ENCODE measurements at regions not wholly inside any gene's neighbourhood (a gene's known extent, or its start where the extent isn't known, plus 50 kb on each side); places are given as distances from the start of the nearest gene placed in this dataset.

- Histone ChIP-seq H3K4me1 (ENCODE audit: insufficient read depth, low read length) (peaks cover 17% of the 10 kb centered on the region), H3K4me3 (ENCODE audit: low read length) (no peak overlapping the region), H3K36me3 (ENCODE audit: low read depth, low read length) (no peaks in the 10 kb centered on the region), H3K9me2 (replicated peaks; ENCODE audit: low read length) (no peaks in the 10 kb centered on the region), H3K4me2 (ENCODE audit: low read length) (no peak overlapping the region), H4K20me1 (ENCODE audit: low read length) (no peaks in the 10 kb centered on the region), H3F3A (ENCODE audit: low read length, unreplicated experiment) (no peaks in the 10 kb centered on the region), H3K9ac (ENCODE audit: low read length) (no peak overlapping the region), H3K27ac (ENCODE audit: low read length) (no peak overlapping the region), H3K79me2 (ENCODE audit: low read length) (no peaks in the 10 kb centered on the region), H3K9me3 (ENCODE audit: low read length) (no peaks in the 10 kb centered on the region), H2AFZ (ENCODE audit: low read length) (no peak overlapping the region), H3K27me3 (ENCODE audit: low read length) (no peaks in the 10 kb centered on the region)
- BruUV-seq (replicated peaks), result no TSS peak
- no peak for TF ChIP-seq EZH2phosphoT487 (IDR thresholded peaks at IDR 0.05; ENCODE audit: borderline replicate concordance, low read length)
- TF ChIP-seq, protein P1, sequence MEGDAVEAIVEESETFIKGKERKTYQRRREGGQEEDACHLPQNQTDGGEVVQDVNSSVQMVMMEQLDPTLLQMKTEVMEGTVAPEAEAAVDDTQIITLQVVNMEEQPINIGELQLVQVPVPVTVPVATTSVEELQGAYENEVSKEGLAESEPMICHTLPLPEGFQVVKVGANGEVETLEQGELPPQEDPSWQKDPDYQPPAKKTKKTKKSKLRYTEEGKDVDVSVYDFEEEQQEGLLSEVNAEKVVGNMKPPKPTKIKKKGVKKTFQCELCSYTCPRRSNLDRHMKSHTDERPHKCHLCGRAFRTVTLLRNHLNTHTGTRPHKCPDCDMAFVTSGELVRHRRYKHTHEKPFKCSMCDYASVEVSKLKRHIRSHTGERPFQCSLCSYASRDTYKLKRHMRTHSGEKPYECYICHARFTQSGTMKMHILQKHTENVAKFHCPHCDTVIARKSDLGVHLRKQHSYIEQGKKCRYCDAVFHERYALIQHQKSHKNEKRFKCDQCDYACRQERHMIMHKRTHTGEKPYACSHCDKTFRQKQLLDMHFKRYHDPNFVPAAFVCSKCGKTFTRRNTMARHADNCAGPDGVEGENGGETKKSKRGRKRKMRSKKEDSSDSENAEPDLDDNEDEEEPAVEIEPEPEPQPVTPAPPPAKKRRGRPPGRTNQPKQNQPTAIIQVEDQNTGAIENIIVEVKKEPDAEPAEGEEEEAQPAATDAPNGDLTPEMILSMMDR (conservative IDR thresholded peaks at IDR 0.05; ENCODE audit: low read depth, low read length), result no peak
- TF ChIP-seq EZH2 (IDR thresholded peaks at IDR 0.05; ENCODE audit: low read length, unreplicated experiment), result no peak
- intact Hi-C loops (cut with micrococcal nuclease), result no loop called here
- no peak for ATAC-seq
- ChIA-PET CTCF (no interaction called here), POLR2A (ENCODE audit: unreplicated experiment) (no interaction called here)
- no peak for DNase-seq
Observed at GRCh38 chr5:83780699-83781350, 60.2 kb upstream of the HAPLN1 start.

DNA sequence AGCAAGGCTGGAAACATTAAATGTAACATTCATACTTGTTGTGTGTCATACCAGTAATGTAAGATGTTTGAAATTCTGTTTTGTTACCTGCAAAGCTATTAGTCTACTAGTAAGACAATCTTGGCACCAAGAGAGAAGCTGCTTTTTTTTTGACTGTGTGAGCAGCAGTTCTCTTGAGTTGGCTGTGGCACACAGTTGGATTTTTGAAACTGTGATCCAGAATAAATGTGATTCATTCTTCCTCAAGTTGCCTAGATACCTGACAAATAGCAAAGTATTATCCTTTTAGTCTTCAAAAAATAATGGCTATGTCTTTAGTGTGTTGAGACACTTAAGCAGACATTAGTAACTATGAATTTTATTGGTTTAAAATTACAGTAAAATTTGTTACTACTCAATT lies 57.2 kb upstream of the HAPLN1 start:
- POLR2A ChIA-PET (ENCODE audit: unreplicated experiment), result no interaction called here
- TF ChIP-seq EZH2 (IDR thresholded peaks at IDR 0.05; ENCODE audit: low read length, unreplicated experiment), result no peak
- TF ChIP-seq, protein P1 (conservative IDR thresholded peaks at IDR 0.05; ENCODE audit: low read depth, low read length), result no peak
- TF ChIP-seq EZH2phosphoT487 (IDR thresholded peaks at IDR 0.05; ENCODE audit: borderline replicate concordance, low read length), result no peak

DNA sequence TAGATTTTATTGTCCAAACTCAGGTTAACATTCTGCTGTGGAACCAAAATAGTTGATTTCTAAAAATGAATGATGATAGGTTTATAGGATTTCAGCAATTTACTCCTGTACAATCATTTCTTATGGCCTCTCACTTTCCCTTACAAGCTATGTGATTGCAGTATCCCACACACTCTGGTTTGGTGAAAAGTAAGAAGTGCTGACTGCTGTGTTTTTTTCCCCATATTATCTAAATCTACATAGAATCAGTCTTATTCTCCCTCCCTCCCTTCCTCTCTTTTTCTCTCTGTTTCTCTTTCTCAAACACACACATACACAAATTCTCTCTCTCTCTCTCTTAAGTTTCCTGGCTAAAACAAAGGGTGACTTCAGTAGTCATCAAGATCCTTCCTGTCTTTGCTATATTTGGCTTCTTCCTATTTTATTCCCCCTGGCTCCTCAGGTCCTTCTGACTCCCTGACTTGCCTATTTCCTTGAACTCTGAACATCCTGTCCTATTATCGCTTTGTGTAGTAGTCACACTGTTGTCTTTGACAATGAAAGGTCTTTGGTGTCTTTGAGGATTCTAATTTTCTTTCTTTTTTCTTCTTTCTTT lies 55.9 kb upstream of the HAPLN1 start:
- intact Hi-C loops (cut with micrococcal nuclease), result loop anchor here (5.0 kb wide), 1 partner anchor 39 kb away; no protein-coding TSS in a partner anchor
- no peaks in the 10 kb centered on the region for H3K27me3 ChIP-seq (ENCODE audit: low read length)
- BruUV-seq (replicated peaks), result no TSS peak
- H3K79me2 ChIP-seq (ENCODE audit: low read length), result no peaks in the 10 kb centered on the region
- no peak overlapping the region for H2AFZ ChIP-seq (ENCODE audit: low read length)
- no peaks in the 10 kb centered on the region for H3K9me3 ChIP-seq (ENCODE audit: low read length)
- H3F3A ChIP-seq (ENCODE audit: low read length, unreplicated experiment), result no peaks in the 10 kb centered on the region
- no peaks in the 10 kb centered on the region for H3K36me3 ChIP-seq (ENCODE audit: low read depth, low read length)
- POLR2A ChIA-PET (ENCODE audit: unreplicated experiment), result no interaction called here
- H3K4me2 ChIP-seq (ENCODE audit: low read length), result no peak overlapping the region
- no peaks in the 10 kb centered on the region for H4K20me1 ChIP-seq (ENCODE audit: low read length)
- H3K27ac ChIP-seq (ENCODE audit: low read length), result no peak overlapping the region
- DNase-seq, result no peak
- H3K9me2 ChIP-seq (replicated peaks; ENCODE audit: low read length), result no peaks in the 10 kb centered on the region
- no peak overlapping the region for H3K9ac ChIP-seq (ENCODE audit: low read length)
- H3K4me1 ChIP-seq (ENCODE audit: insufficient read depth, low read length), result peaks cover 17% of the 10 kb centered on the region
- TF ChIP-seq, protein P1 (conservative IDR thresholded peaks at IDR 0.05; ENCODE audit: low read depth, low read length), result no peak
- TF ChIP-seq EZH2 (IDR thresholded peaks at IDR 0.05; ENCODE audit: low read length, unreplicated experiment), result no peak
- no peak for TF ChIP-seq EZH2phosphoT487 (IDR thresholded peaks at IDR 0.05; ENCODE audit: borderline replicate concordance, low read length)
- no peak for ATAC-seq
- no peak overlapping the region for H3K4me3 ChIP-seq (ENCODE audit: low read length)
- CTCF ChIA-PET, result no interaction called here

More for the DNA sequence above, 57.2 kb upstream of the HAPLN1 start:
- BruUV-seq (replicated peaks), result no TSS peak
- Histone ChIP-seq H3K4me2 (ENCODE audit: low read length) (no peak overlapping the region), H3K4me1 (ENCODE audit: insufficient read depth, low read length) (peaks cover 17% of the 10 kb centered on the region), H3K79me2 (ENCODE audit: low read length) (no peaks in the 10 kb centered on the region), H3K27ac (ENCODE audit: low read length) (no peak overlapping the region), H3F3A (ENCODE audit: low read length, unreplicated experiment) (no peaks in the 10 kb centered on the region), H3K4me3 (ENCODE audit: low read length) (no peak overlapping the region), H3K9ac (ENCODE audit: low read length) (no peak overlapping the region), H3K27me3 (ENCODE audit: low read length) (no peaks in the 10 kb centered on the region), H3K36me3 (ENCODE audit: low read depth, low read length) (no peaks in the 10 kb centered on the region), H3K9me2 (replicated peaks; ENCODE audit: low read length) (no peaks in the 10 kb centered on the region), H4K20me1 (ENCODE audit: low read length) (no peaks in the 10 kb centered on the region), H2AFZ (ENCODE audit: low read length) (no peak overlapping the region), H3K9me3 (ENCODE audit: low read length) (no peaks in the 10 kb centered on the region)
- intact Hi-C loops (cut with micrococcal nuclease), result loop anchor here (5.0 kb wide), 1 partner anchor 41 kb away; no protein-coding TSS in a partner anchor
- no peak for ATAC-seq
- CTCF ChIA-PET, result no interaction called here
- DNase-seq, result no peak
